ENCODE measurements at regions not wholly inside any gene's neighbourhood (a gene's known extent, or its start where the extent isn't known, plus 50 kb on each side); places are given as distances from the start of the nearest gene placed in this dataset.

- H3K9me3 ChIP-seq (ENCODE audit: control insufficient read depth, low read length): no peaks in the 10 kb centered on the region
- peaks cover 4% of the 10 kb centered on the region for H3K4me1 Mint-ChIP-seq
- no peaks in the 10 kb centered on the region for H3K4me1 ChIP-seq (ENCODE audit: control insufficient read depth, insufficient read depth, low read length)
- no peak overlapping the region for H3K4me3 ChIP-seq (ENCODE audit: low read length)
- TF ChIP-seq CTCF (conservative IDR thresholded peaks at IDR 0.05): no peak
- H3K36me3 Mint-ChIP-seq (ENCODE audit: low read depth): no peaks in the 10 kb centered on the region
- peaks cover 2% of the 10 kb centered on the region for H3K9me3 Mint-ChIP-seq
- no peaks in the 10 kb centered on the region for H3K27me3 Mint-ChIP-seq (ENCODE audit: insufficient read depth)
- no peak for DNase-seq
- WGBS, 2 experiments (ENCODE audit: insufficient coverage in 1 of 2, insufficient read length in 1 of 2): 91 to 92% methylated on average over 9 of the region's 9 CpGs
- no peaks in the 10 kb centered on the region for H3K36me3 ChIP-seq (ENCODE audit: control insufficient read depth, insufficient read depth, low read length)
- H3K27me3 ChIP-seq (ENCODE audit: control insufficient read depth, insufficient read depth, low read length, poor library complexity, severe bottlenecking): no peaks in the 10 kb centered on the region
- no peak overlapping the region for H3K9ac ChIP-seq (ENCODE audit: extremely low read depth, low read length, poor library complexity, severe bottlenecking)
- no peak overlapping the region for H3K27ac Mint-ChIP-seq
- H3K27ac ChIP-seq (ENCODE audit: low read depth, low read length): no peak overlapping the region
- H3K4me3 Mint-ChIP-seq: no peak overlapping the region
These were observed 927.1 kb downstream of the VRK1 start for GRCh38 chr14:97724265-97724731.

GRCh38 chr14:97726676-97727075 is 929.5 kb downstream of the VRK1 start:
- H3K27me3 ChIP-seq (ENCODE audit: control insufficient read depth, insufficient read depth, low read length, poor library complexity, severe bottlenecking): no peaks in the 10 kb centered on the region
- H3K36me3 Mint-ChIP-seq (ENCODE audit: low read depth): no peaks in the 10 kb centered on the region
- no peak overlapping the region for H3K4me3 ChIP-seq (ENCODE audit: low read length)
- peaks cover 6% of the 10 kb centered on the region for H3K9me3 Mint-ChIP-seq
- no peak for DNase-seq
- H3K27ac Mint-ChIP-seq: no peak overlapping the region
- TF ChIP-seq CTCF (conservative IDR thresholded peaks at IDR 0.05): no peak
- peaks cover 4% of the 10 kb centered on the region for H3K4me1 Mint-ChIP-seq
- no peaks in the 10 kb centered on the region for H3K36me3 ChIP-seq (ENCODE audit: control insufficient read depth, insufficient read depth, low read length)
- H3K27me3 Mint-ChIP-seq (ENCODE audit: insufficient read depth): no peaks in the 10 kb centered on the region
- no peak overlapping the region for H3K4me3 Mint-ChIP-seq
- no peaks in the 10 kb centered on the region for H3K4me1 ChIP-seq (ENCODE audit: control insufficient read depth, insufficient read depth, low read length)
- H3K9ac ChIP-seq (ENCODE audit: extremely low read depth, low read length, poor library complexity, severe bottlenecking): no peak overlapping the region
- 95 to 98% methylated on average over 3 of the region's 3 CpGs for WGBS, 2 experiments (ENCODE audit: insufficient coverage in 1 of 2, insufficient read length in 1 of 2)
- no peaks in the 10 kb centered on the region for H3K9me3 ChIP-seq (ENCODE audit: control insufficient read depth, low read length)
- no peak overlapping the region for H3K27ac ChIP-seq (ENCODE audit: low read depth, low read length)

GRCh38 chr14:97730706-97731105 is 933.5 kb downstream of the VRK1 start:
- Mint-ChIP-seq H3K27ac (no peak overlapping the region), H3K4me1 (no peaks in the 10 kb centered on the region), H3K36me3 (ENCODE audit: low read depth) (no peaks in the 10 kb centered on the region), H3K9me3 (peaks cover 6% of the 10 kb centered on the region), H3K4me3 (no peak overlapping the region), H3K27me3 (ENCODE audit: insufficient read depth) (no peaks in the 10 kb centered on the region)
- Histone ChIP-seq H3K9ac (ENCODE audit: extremely low read depth, low read length, poor library complexity, severe bottlenecking) (no peak overlapping the region), H3K9me3 (ENCODE audit: control insufficient read depth, low read length) (no peaks in the 10 kb centered on the region), H3K4me1 (ENCODE audit: control insufficient read depth, insufficient read depth, low read length) (no peaks in the 10 kb centered on the region), H3K36me3 (ENCODE audit: control insufficient read depth, insufficient read depth, low read length) (no peaks in the 10 kb centered on the region), H3K27me3 (ENCODE audit: control insufficient read depth, insufficient read depth, low read length, poor library complexity, severe bottlenecking) (no peaks in the 10 kb centered on the region), H3K4me3 (ENCODE audit: low read length) (no peak overlapping the region), H3K27ac (ENCODE audit: low read depth, low read length) (no peak overlapping the region)
- no peak for TF ChIP-seq CTCF (conservative IDR thresholded peaks at IDR 0.05)
- DNase-seq: no peak
- WGBS, 2 experiments (ENCODE audit: insufficient coverage in 1 of 2, insufficient read length in 1 of 2): 80 to 92% methylated on average over 4 of the region's 4 CpGs

Measured in endodermal cell (in vitro differentiated cells).